ENCODE measurements at regions not wholly inside any gene's neighbourhood (a gene's known extent, or its start where the extent isn't known, plus 50 kb on each side); places are given as distances from the start of the nearest gene placed in this dataset.

- H3K27me3 ChIP-seq (ENCODE audit: control insufficient read depth, insufficient read depth, low read length) = peaks cover 10% of the 10 kb centered on the region
- H3K36me3 ChIP-seq (ENCODE audit: control insufficient read depth, insufficient read depth, low read length) = no peaks in the 10 kb centered on the region
- no peak for TF ChIP-seq EZH2 (IDR thresholded peaks at IDR 0.05; ENCODE audit: low read length, missing control alignments)
- TF ChIP-seq CTCF (conservative IDR thresholded peaks at IDR 0.05 in 1 of 2, IDR thresholded peaks at IDR 0.05 in 1 of 2; ENCODE audit: low read depth in 1 of 2, low read length in 2 of 2) = peak in 1 of 2 donors; percentile 42
- no peaks in the 10 kb centered on the region for H4K20me1 ChIP-seq (ENCODE audit: control insufficient read depth, extremely low read depth, insufficient read depth, low read length)
- DNase-seq (ENCODE audit: low read depth in 2 of 2) = no peak
- no peaks in the 10 kb centered on the region for H3K4me1 ChIP-seq (ENCODE audit: control insufficient read depth, extremely low read depth, insufficient read depth, low read length)
- no peak overlapping the region for H3K27ac ChIP-seq (ENCODE audit: insufficient read depth, low read length)
- no peak overlapping the region for H3K4me2 ChIP-seq (ENCODE audit: extremely low read depth, insufficient read depth, low read length)
- H3K9me3 ChIP-seq (ENCODE audit: control insufficient read depth, insufficient read depth, low read depth, low read length) = no peaks in the 10 kb centered on the region
- no peak overlapping the region for H2AFZ ChIP-seq (ENCODE audit: low read length)
- no peak overlapping the region for H3K9ac ChIP-seq (ENCODE audit: insufficient read depth, low read length)
- no peak overlapping the region for H3K4me3 ChIP-seq (replicated peaks in 1 of 4; ENCODE audit: control extremely low read depth in 1 of 4, insufficient read depth in 1 of 4, low read depth in 3 of 4, low read length in 4 of 4)
- H3K79me2 ChIP-seq (ENCODE audit: control insufficient read depth, insufficient read depth, low read length) = no peaks in the 10 kb centered on the region
Observed at GRCh38 chr1:58251430-58252073, 295.0 kb downstream of the OMA1 start.

GRCh38 chr1:58250587-58250948, 296.0 kb downstream of the OMA1 start:
- no peak for DNase-seq (ENCODE audit: low read depth in 2 of 2)
- TF ChIP-seq CTCF (conservative IDR thresholded peaks at IDR 0.05 in 1 of 2, IDR thresholded peaks at IDR 0.05 in 1 of 2; ENCODE audit: low read depth in 1 of 2, low read length in 2 of 2) (no peak), EZH2 (IDR thresholded peaks at IDR 0.05; ENCODE audit: low read length, missing control alignments) (no peak)
- Histone ChIP-seq H3K36me3 (ENCODE audit: control insufficient read depth, insufficient read depth, low read length) (no peaks in the 10 kb centered on the region), H4K20me1 (ENCODE audit: control insufficient read depth, extremely low read depth, insufficient read depth, low read length) (no peaks in the 10 kb centered on the region), H2AFZ (ENCODE audit: low read length) (no peak overlapping the region), H3K27me3 (ENCODE audit: control insufficient read depth, insufficient read depth, low read length) (peaks cover 10% of the 10 kb centered on the region), H3K4me2 (ENCODE audit: extremely low read depth, insufficient read depth, low read length) (no peak overlapping the region), H3K9ac (ENCODE audit: insufficient read depth, low read length) (no peak overlapping the region), H3K27ac (ENCODE audit: insufficient read depth, low read length) (no peak overlapping the region), H3K4me1 (ENCODE audit: control insufficient read depth, extremely low read depth, insufficient read depth, low read length) (no peaks in the 10 kb centered on the region), H3K9me3 (ENCODE audit: control insufficient read depth, insufficient read depth, low read depth, low read length) (no peaks in the 10 kb centered on the region), H3K79me2 (ENCODE audit: control insufficient read depth, insufficient read depth, low read length) (no peaks in the 10 kb centered on the region), H3K4me3 (replicated peaks in 1 of 4; ENCODE audit: control extremely low read depth in 1 of 4, insufficient read depth in 1 of 4, low read depth in 3 of 4, low read length in 4 of 4) (no peak overlapping the region)

- no peaks in the 10 kb centered on the region for H3K4me1 ChIP-seq (ENCODE audit: control insufficient read depth, extremely low read depth, insufficient read depth, low read length)
- H2AFZ ChIP-seq (ENCODE audit: low read length) = no peak overlapping the region
- H3K36me3 ChIP-seq (ENCODE audit: control insufficient read depth, insufficient read depth, low read length) = no peaks in the 10 kb centered on the region
- H3K9me3 ChIP-seq (ENCODE audit: control insufficient read depth, insufficient read depth, low read depth, low read length) = no peaks in the 10 kb centered on the region
- no peak overlapping the region for H3K9ac ChIP-seq (ENCODE audit: insufficient read depth, low read length)
- DNase-seq (ENCODE audit: low read depth in 2 of 2) = peak; percentile 34 to 66
- H3K4me3 ChIP-seq (replicated peaks in 1 of 4; ENCODE audit: control extremely low read depth in 1 of 4, insufficient read depth in 1 of 4, low read depth in 3 of 4, low read length in 4 of 4) = peak overlapping the region in 2 of 4 experiments; percentile 24 to 27
- H4K20me1 ChIP-seq (ENCODE audit: control insufficient read depth, extremely low read depth, insufficient read depth, low read length) = no peaks in the 10 kb centered on the region
- no peak overlapping the region for H3K27ac ChIP-seq (ENCODE audit: insufficient read depth, low read length)
- H3K4me2 ChIP-seq (ENCODE audit: extremely low read depth, insufficient read depth, low read length) = peak overlapping the region; percentile 51
- no peaks in the 10 kb centered on the region for H3K79me2 ChIP-seq (ENCODE audit: control insufficient read depth, insufficient read depth, low read length)
- H3K27me3 ChIP-seq (ENCODE audit: control insufficient read depth, insufficient read depth, low read length) = peaks cover 10% of the 10 kb centered on the region
- TF ChIP-seq CTCF (conservative IDR thresholded peaks at IDR 0.05 in 1 of 2, IDR thresholded peaks at IDR 0.05 in 1 of 2; ENCODE audit: low read depth in 1 of 2, low read length in 2 of 2) (no peak), EZH2 (IDR thresholded peaks at IDR 0.05; ENCODE audit: low read length, missing control alignments) (no peak)
Observed at GRCh38 chr1:58249737-58250586, 296.6 kb downstream of the OMA1 start.
